IPS-15b (cell line): ENCODE measurements at regions not wholly inside any gene's neighbourhood (a gene's known extent, or its start where the extent isn't known, plus 50 kb on each side); places are given as distances from the start of the nearest gene placed in this dataset.

Experiments
- H3K27me3 ChIP-seq: one replicate; pipeline ENCODE4 v1.6.1; 2013; ENCODE audit warnings: low read length; ENCODE audit not compliant: control insufficient read depth, insufficient read depth
- H3K36me3 ChIP-seq: one replicate; pipeline ENCODE4 v1.6.1; 2013; ENCODE audit warnings: low read length; ENCODE audit not compliant: control insufficient read depth, insufficient read depth
- H3K4me1 ChIP-seq: one replicate; pipeline ENCODE4 v1.6.1; 2013; ENCODE audit warnings: mild to moderate bottlenecking, low read length; ENCODE audit not compliant: control insufficient read depth, insufficient read depth
- H3K4me3 ChIP-seq: one replicate; pipeline ENCODE4 v1.5.1; 2013; ENCODE audit warnings: low read depth, low read length
- H3K9ac ChIP-seq: one replicate; pipeline ENCODE4 v1.6.1; 2013; ENCODE audit warnings: low read depth, mild to moderate bottlenecking, low read length
- H3K9me3 ChIP-seq: one replicate; pipeline ENCODE4 v1.6.1; 2013; ENCODE audit warnings: mild to moderate bottlenecking, low read length; ENCODE audit not compliant: control insufficient read depth, insufficient read depth

GRCh38 chr9:86828631-86829030 is 118.7 kb downstream of the GAS1 start:
- no peak overlapping the region for H3K9ac ChIP-seq
- H3K9me3 ChIP-seq, result no peaks in the 10 kb centered on the region
- H3K4me3 ChIP-seq, result no peak overlapping the region
- no peaks in the 10 kb centered on the region for H3K36me3 ChIP-seq
- H3K27me3 ChIP-seq, result no peaks in the 10 kb centered on the region
- H3K4me1 ChIP-seq, result peaks cover 4% of the 10 kb centered on the region

- H3K36me3 ChIP-seq, result no peaks in the 10 kb centered on the region
- no peak overlapping the region for H3K9ac ChIP-seq
- no peak overlapping the region for H3K4me3 ChIP-seq
- peaks cover 4% of the 10 kb centered on the region for H3K4me1 ChIP-seq
- H3K27me3 ChIP-seq, result no peaks in the 10 kb centered on the region
- no peaks in the 10 kb centered on the region for H3K9me3 ChIP-seq
Observed at GRCh38 chr9:86827893-86828292, 119.4 kb downstream of the GAS1 start.

- H3K36me3 ChIP-seq, result no peaks in the 10 kb centered on the region
Observed at GRCh38 chr9:86825299-86825698, 122.0 kb downstream of the GAS1 start.

GRCh38 chr9:86822006-86822801 is 125.1 kb downstream of the GAS1 start:
- H3K9me3 ChIP-seq, result no peaks in the 10 kb centered on the region

More at GRCh38 chr9:86825299-86825698, 122.0 kb downstream of the GAS1 start:
- Histone ChIP-seq H3K27me3 (no peaks in the 10 kb centered on the region), H3K4me3 (no peak overlapping the region), H3K4me1 (peaks cover 4% of the 10 kb centered on the region), H3K9me3 (no peaks in the 10 kb centered on the region), H3K9ac (no peak overlapping the region)

GRCh38 chr9:86821006-86821845 is 126.1 kb downstream of the GAS1 start:
- H3K36me3 ChIP-seq, result no peaks in the 10 kb centered on the region
- H3K4me1 ChIP-seq, result no peaks in the 10 kb centered on the region
- H3K9ac ChIP-seq, result no peak overlapping the region
- no peaks in the 10 kb centered on the region for H3K27me3 ChIP-seq
- no peak overlapping the region for H3K4me3 ChIP-seq
- H3K9me3 ChIP-seq, result no peaks in the 10 kb centered on the region

More at GRCh38 chr9:86822006-86822801, 125.1 kb downstream of the GAS1 start:
- H3K36me3 ChIP-seq, result no peaks in the 10 kb centered on the region
- H3K4me1 ChIP-seq, result no peaks in the 10 kb centered on the region
- H3K4me3 ChIP-seq, result no peak overlapping the region
- H3K9ac ChIP-seq, result no peak overlapping the region
- H3K27me3 ChIP-seq, result no peaks in the 10 kb centered on the region

GRCh38 chr9:86819552-86819951 is 127.8 kb downstream of the GAS1 start:
- H3K4me1 ChIP-seq, result no peaks in the 10 kb centered on the region
- H3K9ac ChIP-seq, result no peak overlapping the region
- no peaks in the 10 kb centered on the region for H3K27me3 ChIP-seq
- H3K4me3 ChIP-seq, result no peak overlapping the region
- no peaks in the 10 kb centered on the region for H3K9me3 ChIP-seq
- no peaks in the 10 kb centered on the region for H3K36me3 ChIP-seq

- Histone ChIP-seq H3K4me3 (no peak overlapping the region), H3K27me3 (no peaks in the 10 kb centered on the region), H3K4me1 (no peaks in the 10 kb centered on the region), H3K9me3 (no peaks in the 10 kb centered on the region), H3K9ac (no peak overlapping the region), H3K36me3 (no peaks in the 10 kb centered on the region)
Observed at GRCh38 chr9:86818636-86819035, 128.7 kb downstream of the GAS1 start.

- Histone ChIP-seq H3K4me1 (no peaks in the 10 kb centered on the region), H3K4me3 (no peak overlapping the region), H3K9me3 (no peaks in the 10 kb centered on the region), H3K9ac (no peak overlapping the region), H3K27me3 (no peaks in the 10 kb centered on the region), H3K36me3 (no peaks in the 10 kb centered on the region)
Observed at GRCh38 chr9:86816868-86817267, 130.4 kb downstream of the GAS1 start.

GRCh38 chr9:86816366-86816765 is 130.9 kb downstream of the GAS1 start:
- no peak overlapping the region for H3K4me3 ChIP-seq
- H3K36me3 ChIP-seq, result no peaks in the 10 kb centered on the region
- H3K27me3 ChIP-seq, result no peaks in the 10 kb centered on the region
- no peaks in the 10 kb centered on the region for H3K4me1 ChIP-seq
- H3K9me3 ChIP-seq, result no peaks in the 10 kb centered on the region
- H3K9ac ChIP-seq, result no peak overlapping the region

GRCh38 chr9:86812616-86813015 is 134.7 kb downstream of the GAS1 start:
- no peak overlapping the region for H3K4me3 ChIP-seq
- peaks cover 5% of the 10 kb centered on the region for H3K4me1 ChIP-seq
- H3K9ac ChIP-seq, result no peak overlapping the region
- H3K9me3 ChIP-seq, result no peaks in the 10 kb centered on the region
- no peaks in the 10 kb centered on the region for H3K36me3 ChIP-seq
- no peaks in the 10 kb centered on the region for H3K27me3 ChIP-seq

- no peaks in the 10 kb centered on the region for H3K36me3 ChIP-seq
- no peaks in the 10 kb centered on the region for H3K9me3 ChIP-seq
- no peak overlapping the region for H3K9ac ChIP-seq
- H3K4me1 ChIP-seq, result peaks cover 9% of the 10 kb centered on the region
- H3K4me3 ChIP-seq, result no peak overlapping the region
- H3K27me3 ChIP-seq, result no peaks in the 10 kb centered on the region
Observed at GRCh38 chr9:86809759-86810367, 137.4 kb downstream of the GAS1 start.
